Fibroblast of the aortic adventitia (primary cell): ENCODE measurements at regions not wholly inside any gene's neighbourhood (a gene's known extent, or its start where the extent isn't known, plus 50 kb on each side); places are given as distances from the start of the nearest gene placed in this dataset.

ENCODE experiments used
- DNase-seq: peaks from one replicate; pipeline ENCODE4 v3.0.0-alpha.2; 2010; ENCODE audit warnings: low read depth
- H3K4me3 ChIP-seq: 2 replicates; pipeline ENCODE4 v1.5.1; 2011; ENCODE audit warnings: low read depth, mild to moderate bottlenecking, control low read depth, low read length, moderate library complexity
- CTCF ChIP-seq: IDR thresholded peaks from 2 replicates; pipeline ENCODE4 v1.5.1; 2011; ENCODE audit warnings: mild to moderate bottlenecking, low read length, control low read depth, inconsistent platforms; ENCODE audit not compliant: insufficient read depth

- TF ChIP-seq CTCF = no peak
- DNase-seq = no peak
- H3K4me3 ChIP-seq = no peak overlapping the region
Measured at GRCh38 chr11:45538363-45538762, 127.1 kb downstream of the CHST1 start.

GRCh38 chr11:45537614-45538013, 127.8 kb downstream of the CHST1 start:
- no peak for TF ChIP-seq CTCF
- no peak for DNase-seq
- H3K4me3 ChIP-seq = no peak overlapping the region

- H3K4me3 ChIP-seq = no peak overlapping the region
- TF ChIP-seq CTCF = no peak
- DNase-seq = no peak
Measured at GRCh38 chr11:45535033-45535432, 130.4 kb downstream of the CHST1 start.

GRCh38 chr11:45534132-45534531, 131.3 kb downstream of the CHST1 start:
- H3K4me3 ChIP-seq = no peak overlapping the region
- no peak for DNase-seq
- no peak for TF ChIP-seq CTCF

GRCh38 chr11:45532546-45532945, 132.9 kb downstream of the CHST1 start:
- no peak for TF ChIP-seq CTCF
- DNase-seq = no peak
- H3K4me3 ChIP-seq = no peak overlapping the region

GRCh38 chr11:45530776-45531175, 134.6 kb downstream of the CHST1 start:
- no peak for TF ChIP-seq CTCF
- no peak overlapping the region for H3K4me3 ChIP-seq
- DNase-seq = no peak

- TF ChIP-seq CTCF = no peak
- H3K4me3 ChIP-seq = no peak overlapping the region
- no peak for DNase-seq
Measured at GRCh38 chr11:45530111-45530510, 135.3 kb downstream of the CHST1 start.
